HL-60 (cell line): ENCODE measurements at regions not wholly inside any gene's neighbourhood (a gene's known extent, or its start where the extent isn't known, plus 50 kb on each side); places are given as distances from the start of the nearest gene placed in this dataset.
A peak's percentile ranks its signal among the peaks of the same experiment; 100 is the strongest.

Experiments used
- DNase-seq, 2 experiments: peaks; one replicate each; pipeline ENCODE4 v3.0.0-alpha.2; 2010 to 2020; ENCODE audit warnings: low read depth in 1 of 2, low spot score in 1 of 2
- H3K27ac ChIP-seq: fragments of 250-450 bp; sonication (Bioruptor Pico); replicated peaks from 2 replicates; pipeline ENCODE4 v1.5.1; 2020; ENCODE audit warnings: mild to moderate bottlenecking, moderate library complexity
- H3K27me3 ChIP-seq: fragments of 250-450 bp; sonication (Bioruptor Pico); 2 replicates; pipeline ENCODE4 v1.5.1; 2021; ENCODE audit warnings: mild to moderate bottlenecking, moderate library complexity; ENCODE audit not compliant: insufficient read depth, poor library complexity, severe bottlenecking
- H3K4me3 ChIP-seq: replicated peaks from 2 replicates; pipeline ENCODE4 v1.5.1; 2011; ENCODE audit warnings: mild to moderate bottlenecking, control low read depth, low read length; ENCODE audit not compliant: insufficient read depth
- GABPA ChIP-seq: IDR thresholded peaks from 2 replicates; pipeline ENCODE4 v1.6.1; 2012; ENCODE audit warnings: low read depth
- POLR2AphosphoS5 ChIP-seq: IDR thresholded peaks from 2 replicates; pipeline ENCODE4 v1.6.1; 2012; ENCODE audit warnings: low read depth
- REST ChIP-seq: IDR thresholded peaks from 2 replicates; pipeline ENCODE4 v1.6.1; 2012; ENCODE audit warnings: low read depth; ENCODE audit not compliant: insufficient replicate concordance
- SPI1 ChIP-seq: IDR thresholded peaks from 2 replicates; pipeline ENCODE4 v1.6.1; 2012; ENCODE audit warnings: low read depth, mild to moderate bottlenecking, borderline replicate concordance
- TF ChIP-seq, protein P1 (sequence below): IDR thresholded peaks from one replicate; pipeline ENCODE4 v1.5.1; 2011; ENCODE audit warnings: low read length, control low read depth, inconsistent platforms; ENCODE audit not compliant: insufficient read depth

DNA sequence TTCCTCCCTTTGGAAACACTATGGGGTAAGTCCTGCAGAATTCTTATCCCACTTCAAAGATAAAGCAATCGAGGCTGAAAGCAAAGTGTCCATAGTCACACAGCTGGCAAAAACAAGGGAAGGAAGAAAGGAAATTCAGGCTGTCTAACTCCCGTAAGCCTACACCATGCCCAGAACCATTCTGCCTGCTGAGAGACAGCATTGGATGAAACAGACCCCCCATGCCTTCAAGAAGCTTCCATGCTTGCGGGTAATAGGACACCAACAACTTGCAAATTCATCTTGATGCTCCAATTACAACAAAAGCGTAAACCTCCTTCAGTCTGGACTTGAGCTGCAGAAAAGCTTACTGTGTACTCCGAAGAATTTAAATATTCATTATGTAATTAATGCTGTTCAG is 181.1 kb upstream of the WWC1 start:
- TF ChIP-seq REST (no peak), POLR2AphosphoS5 (no peak), GABPA (no peak), SPI1 (no peak)
- TF ChIP-seq, protein P1, sequence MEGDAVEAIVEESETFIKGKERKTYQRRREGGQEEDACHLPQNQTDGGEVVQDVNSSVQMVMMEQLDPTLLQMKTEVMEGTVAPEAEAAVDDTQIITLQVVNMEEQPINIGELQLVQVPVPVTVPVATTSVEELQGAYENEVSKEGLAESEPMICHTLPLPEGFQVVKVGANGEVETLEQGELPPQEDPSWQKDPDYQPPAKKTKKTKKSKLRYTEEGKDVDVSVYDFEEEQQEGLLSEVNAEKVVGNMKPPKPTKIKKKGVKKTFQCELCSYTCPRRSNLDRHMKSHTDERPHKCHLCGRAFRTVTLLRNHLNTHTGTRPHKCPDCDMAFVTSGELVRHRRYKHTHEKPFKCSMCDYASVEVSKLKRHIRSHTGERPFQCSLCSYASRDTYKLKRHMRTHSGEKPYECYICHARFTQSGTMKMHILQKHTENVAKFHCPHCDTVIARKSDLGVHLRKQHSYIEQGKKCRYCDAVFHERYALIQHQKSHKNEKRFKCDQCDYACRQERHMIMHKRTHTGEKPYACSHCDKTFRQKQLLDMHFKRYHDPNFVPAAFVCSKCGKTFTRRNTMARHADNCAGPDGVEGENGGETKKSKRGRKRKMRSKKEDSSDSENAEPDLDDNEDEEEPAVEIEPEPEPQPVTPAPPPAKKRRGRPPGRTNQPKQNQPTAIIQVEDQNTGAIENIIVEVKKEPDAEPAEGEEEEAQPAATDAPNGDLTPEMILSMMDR: no peak
- no peak overlapping the region for H3K4me3 ChIP-seq
- no peak for DNase-seq
- H3K27ac ChIP-seq: no peak overlapping the region
- no peaks in the 10 kb centered on the region for H3K27me3 ChIP-seq

GRCh38 chr5:168110870-168111832 is 180.3 kb upstream of the WWC1 start:
- no peak overlapping the region for H3K4me3 ChIP-seq
- no peak overlapping the region for H3K27ac ChIP-seq
- no peak for DNase-seq
- no peaks in the 10 kb centered on the region for H3K27me3 ChIP-seq
- TF ChIP-seq SPI1 (no peak), POLR2AphosphoS5 (no peak), REST (no peak), GABPA (no peak)
- TF ChIP-seq, protein P1: no peak

DNA sequence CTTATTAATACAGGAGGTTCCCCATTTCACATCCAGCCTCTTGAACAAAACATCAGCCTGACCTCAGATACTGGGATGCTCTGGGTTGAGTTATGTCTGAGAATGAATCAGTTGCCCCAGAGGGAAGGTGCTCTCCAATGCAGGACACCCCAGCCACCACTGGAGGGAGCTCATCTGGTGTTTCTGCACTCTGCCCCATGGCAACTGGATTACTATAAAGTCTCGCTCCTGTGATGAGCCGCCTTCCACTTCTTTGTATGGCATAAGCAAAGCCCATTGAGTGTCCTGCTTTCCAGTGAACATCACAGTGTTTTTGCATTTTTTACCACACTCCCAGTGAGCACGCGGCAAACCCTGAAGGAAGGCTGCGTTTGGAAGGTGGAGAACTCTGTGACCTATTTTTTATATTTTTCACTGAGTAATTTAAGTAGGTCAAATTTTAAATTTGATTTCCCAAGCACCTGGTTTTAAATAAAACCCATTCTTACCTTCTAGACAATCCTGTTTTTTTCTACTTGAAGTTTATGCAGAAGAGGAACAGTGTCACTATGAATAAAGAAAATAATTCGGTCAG is 176.9 kb upstream of the WWC1 start:
- H3K27ac ChIP-seq: no peak overlapping the region
- no peak overlapping the region for H3K4me3 ChIP-seq
- H3K27me3 ChIP-seq: no peaks in the 10 kb centered on the region
- TF ChIP-seq, protein P1: peak; percentile 77
- no peak for TF ChIP-seq GABPA
- peak; percentile 7 to 47 for DNase-seq
